ENCODE measurements at regions not wholly inside any gene's neighbourhood (a gene's known extent, or its start where the extent isn't known, plus 50 kb on each side); places are given as distances from the start of the nearest gene placed in this dataset.

GRCh38 chr11:134727204-134727603, 315.2 kb upstream of the B3GAT1 start:
- no peak for TF ChIP-seq CTCF (IDR thresholded peaks at IDR 0.05)
- no peak for TF ChIP-seq POLR2A (IDR thresholded peaks at IDR 0.05)

All from thyroid gland (tissue), 4 donors.